Natural killer cell (primary cell): ENCODE measurements at regions not wholly inside any gene's neighbourhood (a gene's known extent, or its start where the extent isn't known, plus 50 kb on each side); places are given as distances from the start of the nearest gene placed in this dataset.

Source experiments
- ATAC-seq, 3 donors: fragments of 150-1000 bp in 2 of 3; fragments of 200-7000 bp in 1 of 3; cut with Tn5 transposase; 1 replicate in 1 of 3; 2 replicates in 2 of 3; pipeline ENCODE4 v1.10.0; 2021; ENCODE audit warnings: mild to moderate bottlenecking in 2 of 3, moderate library complexity in 2 of 3
- DNase-seq, 2 donors: peaks; one replicate each; pipeline versions ENCODE4 v3.0.0 to v3.0.0-alpha.2; 2013 to 2021; ENCODE audit warnings: mixed read lengths in 1 of 2
- H3K27ac ChIP-seq: one replicate; pipeline ENCODE4 v1.5.1; 2013; ENCODE audit warnings: mild to moderate bottlenecking, low read length
- H3K27me3 ChIP-seq: one replicate; pipeline ENCODE4 v1.6.1; 2013; ENCODE audit warnings: low read length; ENCODE audit not compliant: control insufficient read depth, insufficient read depth
- H3K36me3 ChIP-seq: one replicate; pipeline ENCODE4 v1.6.1; 2013; ENCODE audit warnings: low read length; ENCODE audit not compliant: control insufficient read depth, insufficient read depth
- H3K4me1 ChIP-seq: one replicate; pipeline ENCODE4 v1.6.1; 2013; ENCODE audit warnings: low read length; ENCODE audit not compliant: control insufficient read depth, insufficient read depth
- H3K4me3 ChIP-seq: one replicate; pipeline ENCODE4 v1.5.1; 2013; ENCODE audit warnings: low read length
- H3K9me3 ChIP-seq: one replicate; pipeline ENCODE4 v1.6.1; 2013; ENCODE audit warnings: low read length; ENCODE audit not compliant: control insufficient read depth, insufficient read depth
- H3K27ac Mint-ChIP-seq, 2 donors: one replicate each; pipeline ENCODE4 v1.8.0; 2022; ENCODE audit warnings: mild to moderate bottlenecking in 2 of 2, mixed read lengths in 2 of 2, moderate library complexity in 1 of 2
- H3K27me3 Mint-ChIP-seq, 2 donors: one replicate each; pipeline ENCODE4 v1.8.0; 2022; ENCODE audit warnings: low read depth in 2 of 2, mixed read lengths in 2 of 2
- H3K36me3 Mint-ChIP-seq: one replicate; pipeline ENCODE4 v1.8.0; 2022; ENCODE audit warnings: mixed read lengths
- H3K4me1 Mint-ChIP-seq, 2 donors: one replicate each; pipeline ENCODE4 v1.8.0; 2022; ENCODE audit warnings: mixed read lengths in 2 of 2
- H3K4me3 Mint-ChIP-seq: one replicate; pipeline ENCODE4 v1.8.0; 2022; ENCODE audit warnings: mild to moderate bottlenecking, moderate library complexity, mixed read lengths
- H3K9me3 Mint-ChIP-seq, 2 donors: one replicate each; pipeline ENCODE4 v1.8.0; 2022; ENCODE audit warnings: mixed read lengths in 2 of 2
- CTCF ChIP-seq: fragments of 200-600 bp; IDR thresholded peaks from one replicate; pipeline ENCODE4 v1.8.0; 2022; ENCODE audit warnings: antibody characterized with exemption
- WGBS: methylation state at CpG from one replicate; pipeline ENCODE4 v1.1.7; 2013; ENCODE audit warnings: missing lambda C conversion rate; ENCODE audit not compliant: insufficient coverage; 5-methylcytosine and 5-hydroxymethylcytosine counted together
- intact Hi-C: fragments of 100-400 bp; cut with micrococcal nuclease; formaldehyde crosslinking; loops from one replicate; pipeline ENCODE4 v1.14.2; 2022

DNA sequence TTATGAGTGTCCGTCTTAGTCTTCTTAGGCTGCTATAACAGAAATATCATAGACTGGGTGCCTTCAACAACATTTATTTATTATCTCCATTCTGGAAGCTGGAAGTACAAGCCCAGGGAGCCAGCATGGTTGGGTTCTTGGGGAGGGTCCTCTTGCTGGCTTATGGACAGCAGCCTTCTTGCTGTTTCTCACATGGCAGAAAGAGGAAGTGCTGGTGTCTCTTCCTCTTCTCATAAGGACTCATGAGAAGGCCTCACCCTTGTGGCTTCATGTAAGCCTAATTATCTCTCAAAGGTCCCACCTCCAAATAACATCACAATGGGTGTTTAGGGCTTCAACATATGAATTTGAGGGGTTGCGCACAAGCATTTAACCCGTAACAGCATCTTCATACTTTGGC is 207.0 kb upstream of the COX10 start:
- Mint-ChIP-seq H3K27ac (no peak overlapping the region), H3K4me3 (no peak overlapping the region), H3K36me3 (no peaks in the 10 kb centered on the region), H3K9me3 (peaks cover 2 to 3% of the 10 kb centered on the region in 2 donors), H3K27me3 (peaks cover 3 to 7% of the 10 kb centered on the region in 2 donors), H3K4me1 (no peaks in the 10 kb centered on the region)
- H3K36me3 ChIP-seq: no peaks in the 10 kb centered on the region
- intact Hi-C loops: no loop called here
- no peak overlapping the region for H3K4me3 ChIP-seq
- H3K27ac ChIP-seq: no peak overlapping the region
- no peaks in the 10 kb centered on the region for H3K4me1 ChIP-seq
- H3K27me3 ChIP-seq: no peaks in the 10 kb centered on the region
- no peak for TF ChIP-seq CTCF
- H3K9me3 ChIP-seq: no peaks in the 10 kb centered on the region
- ATAC-seq: no peak
- 100% methylated on average over 3 of the region's 3 CpGs for WGBS
- DNase-seq: no peak

GRCh38 chr17:13863436-13863835 is 205.9 kb upstream of the COX10 start:
- peaks cover under 1 to 7% of the 10 kb centered on the region in 2 donors for H3K27me3 Mint-ChIP-seq
- H3K36me3 Mint-ChIP-seq: no peaks in the 10 kb centered on the region
- H3K27ac Mint-ChIP-seq: no peak overlapping the region
- no peak overlapping the region for H3K4me3 Mint-ChIP-seq
- no peaks in the 10 kb centered on the region for H3K27me3 ChIP-seq
- H3K9me3 Mint-ChIP-seq: peaks cover 2 to 3% of the 10 kb centered on the region in 2 donors
- no peaks in the 10 kb centered on the region for H3K4me1 Mint-ChIP-seq
- H3K27ac ChIP-seq: no peak overlapping the region
- no peak for ATAC-seq
- no peaks in the 10 kb centered on the region for H3K36me3 ChIP-seq
- WGBS: 100% methylated on average over 2 of the region's 3 CpGs
- DNase-seq: no peak
- H3K4me3 ChIP-seq: no peak overlapping the region
- H3K9me3 ChIP-seq: no peaks in the 10 kb centered on the region
- no peak for TF ChIP-seq CTCF
- H3K4me1 ChIP-seq: no peaks in the 10 kb centered on the region
- intact Hi-C loops: no loop called here

GRCh38 chr17:13864521-13864920 is 204.8 kb upstream of the COX10 start:
- H3K4me1 Mint-ChIP-seq: no peaks in the 10 kb centered on the region
- ATAC-seq (no peak), DNase-seq (no peak)
- Histone ChIP-seq H3K27ac (no peak overlapping the region), H3K4me3 (no peak overlapping the region), H3K9me3 (no peaks in the 10 kb centered on the region), H3K4me1 (no peaks in the 10 kb centered on the region), H3K27me3 (no peaks in the 10 kb centered on the region), H3K36me3 (no peaks in the 10 kb centered on the region)
- H3K27ac Mint-ChIP-seq: no peak overlapping the region
- H3K9me3 Mint-ChIP-seq: peaks cover 2% of the 10 kb centered on the region in 2 donors
- no peak overlapping the region for H3K4me3 Mint-ChIP-seq
- 48% methylated on average over 3 of the region's 3 CpGs for WGBS
- no peaks in the 10 kb centered on the region for H3K36me3 Mint-ChIP-seq
- intact Hi-C loops: no loop called here
- TF ChIP-seq CTCF: no peak
- H3K27me3 Mint-ChIP-seq: peaks cover 0 to 7% of the 10 kb centered on the region in 2 donors

DNA sequence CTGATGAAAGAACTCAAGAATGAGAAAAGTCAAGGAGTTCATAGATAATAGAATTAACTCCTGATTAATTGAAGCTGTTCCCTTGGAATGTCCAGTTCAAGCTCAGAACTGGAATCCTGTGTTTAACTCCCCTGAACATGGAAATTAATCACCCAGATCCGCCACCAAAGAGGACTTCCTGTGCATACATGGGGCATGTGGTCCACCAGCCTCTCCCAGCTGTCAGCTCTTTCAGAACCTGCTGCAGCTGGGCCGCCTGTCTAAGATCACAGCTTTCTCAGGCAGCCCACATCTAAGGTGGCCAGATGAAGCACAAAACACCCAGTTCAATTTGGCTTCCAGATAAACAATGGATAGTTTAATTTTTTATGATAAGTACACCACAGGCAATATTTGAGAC is 203.7 kb upstream of the COX10 start:
- Mint-ChIP-seq H3K9me3 (peaks cover 2% of the 10 kb centered on the region in 2 donors), H3K4me3 (no peak overlapping the region), H3K27me3 (peaks cover 0 to 7% of the 10 kb centered on the region in 2 donors), H3K4me1 (no peaks in the 10 kb centered on the region), H3K27ac (no peak overlapping the region), H3K36me3 (no peaks in the 10 kb centered on the region)
- DNase-seq: no peak
- Histone ChIP-seq H3K4me1 (no peaks in the 10 kb centered on the region), H3K4me3 (no peak overlapping the region), H3K27me3 (no peaks in the 10 kb centered on the region), H3K9me3 (no peaks in the 10 kb centered on the region), H3K36me3 (no peaks in the 10 kb centered on the region), H3K27ac (no peak overlapping the region)
- 44% methylated on average over 2 of the region's 2 CpGs for WGBS
- no peak for TF ChIP-seq CTCF
- ATAC-seq: no peak
- intact Hi-C loops: no loop called here
